ENCODE measurements at regions not wholly inside any gene's neighbourhood (a gene's known extent, or its start where the extent isn't known, plus 50 kb on each side); places are given as distances from the start of the nearest gene placed in this dataset.

- TF ChIP-seq CTCF (IDR thresholded peaks at IDR 0.05; ENCODE audit: insufficient read depth, low read length, poor library complexity, severe bottlenecking) (no peak), EZH2phosphoT487 (conservative IDR thresholded peaks at IDR 0.05; ENCODE audit: low read length) (no peak)
These were observed 368.4 kb upstream of the TMEM132C start for GRCh38 chr12:127898616-127899015.
